ENCODE measurements at regions not wholly inside any gene's neighbourhood (a gene's known extent, or its start where the extent isn't known, plus 50 kb on each side); places are given as distances from the start of the nearest gene placed in this dataset.

- no peaks in the 10 kb centered on the region for H3K79me2 ChIP-seq (ENCODE audit: control insufficient read depth, insufficient read depth, low read length)
- H3K4me1 ChIP-seq (ENCODE audit: control insufficient read depth, extremely low read depth, insufficient read depth, low read length): no peaks in the 10 kb centered on the region
- FAIRE-seq (no peak), DNase-seq (ENCODE audit: low read depth, low spot score) (no peak)
- H3K9me1 ChIP-seq (ENCODE audit: control insufficient read depth, extremely low read depth, insufficient read depth, low read length): no peaks in the 10 kb centered on the region
- TF ChIP-seq CTCF (optimal IDR thresholded peaks at IDR 0.05 in 1 of 3, IDR thresholded peaks at IDR 0.05 in 1 of 3, conservative IDR thresholded peaks at IDR 0.05 in 1 of 3; ENCODE audit: extremely low read depth in 1 of 3, insufficient read depth in 2 of 3, low read length in 3 of 3) (no peak), EZH2 (IDR thresholded peaks at IDR 0.05; ENCODE audit: low read length) (no peak)
- no peaks in the 10 kb centered on the region for H3K27me3 ChIP-seq (ENCODE audit: control insufficient read depth, extremely low read depth, insufficient read depth, low read length)
- dilution Hi-C loops (cut with MboI; ENCODE audit: extremely low pct_ligation_motif_present, low sequenced_read_pairs): no loop called here
- no peak overlapping the region for H3K4me2 ChIP-seq (ENCODE audit: control insufficient read depth, extremely low read depth, insufficient read depth, low read depth, low read length)
- no peaks in the 10 kb centered on the region for H4K20me1 ChIP-seq (ENCODE audit: control insufficient read depth, extremely low read depth, insufficient read depth, low read length)
- H3K36me3 ChIP-seq (ENCODE audit: control insufficient read depth in 2 of 2, extremely low read depth in 1 of 2, insufficient read depth in 2 of 2, low read length in 2 of 2): no peaks in the 10 kb centered on the region
- H3K27ac ChIP-seq (ENCODE audit: control insufficient read depth, insufficient read depth, low read length): no peak overlapping the region
- no peak overlapping the region for H3K9ac ChIP-seq (ENCODE audit: control insufficient read depth, extremely low read depth, insufficient read depth, low read length)
- H3K9me3 ChIP-seq (ENCODE audit: control insufficient read depth, low read depth, low read length): no peaks in the 10 kb centered on the region
- H3K4me3 ChIP-seq (ENCODE audit: control insufficient read depth in 2 of 3, extremely low read depth in 1 of 3, insufficient read depth in 2 of 3, low read depth in 1 of 3, low read length in 3 of 3): no peak overlapping the region
- H2AFZ ChIP-seq (ENCODE audit: control insufficient read depth, low read length): no peak overlapping the region
Observed at GRCh38 chr2:137741784-137742362, 222.4 kb upstream of the HNMT start.

GRCh38 chr2:137747509-137747908 is 216.8 kb upstream of the HNMT start:
- H3K36me3 ChIP-seq (ENCODE audit: control insufficient read depth in 2 of 2, extremely low read depth in 1 of 2, insufficient read depth in 2 of 2, low read length in 2 of 2): no peaks in the 10 kb centered on the region
- no peak overlapping the region for H2AFZ ChIP-seq (ENCODE audit: control insufficient read depth, low read length)
- H3K27ac ChIP-seq (ENCODE audit: control insufficient read depth, insufficient read depth, low read length): no peak overlapping the region
- no peaks in the 10 kb centered on the region for H3K27me3 ChIP-seq (ENCODE audit: control insufficient read depth, extremely low read depth, insufficient read depth, low read length)
- H3K9me3 ChIP-seq (ENCODE audit: control insufficient read depth, low read depth, low read length): no peaks in the 10 kb centered on the region
- H3K4me3 ChIP-seq (ENCODE audit: control insufficient read depth in 2 of 3, extremely low read depth in 1 of 3, insufficient read depth in 2 of 3, low read depth in 1 of 3, low read length in 3 of 3): no peak overlapping the region
- dilution Hi-C loops (cut with MboI; ENCODE audit: extremely low pct_ligation_motif_present, low sequenced_read_pairs): no loop called here
- no peaks in the 10 kb centered on the region for H3K4me1 ChIP-seq (ENCODE audit: control insufficient read depth, extremely low read depth, insufficient read depth, low read length)
- no peak overlapping the region for H3K4me2 ChIP-seq (ENCODE audit: control insufficient read depth, extremely low read depth, insufficient read depth, low read depth, low read length)
- no peaks in the 10 kb centered on the region for H3K79me2 ChIP-seq (ENCODE audit: control insufficient read depth, insufficient read depth, low read length)
- H3K9ac ChIP-seq (ENCODE audit: control insufficient read depth, extremely low read depth, insufficient read depth, low read length): no peak overlapping the region
- H3K9me1 ChIP-seq (ENCODE audit: control insufficient read depth, extremely low read depth, insufficient read depth, low read length): no peaks in the 10 kb centered on the region
- TF ChIP-seq CTCF (optimal IDR thresholded peaks at IDR 0.05 in 1 of 3, IDR thresholded peaks at IDR 0.05 in 1 of 3, conservative IDR thresholded peaks at IDR 0.05 in 1 of 3; ENCODE audit: extremely low read depth in 1 of 3, insufficient read depth in 2 of 3, low read length in 3 of 3): no peak
- no peak for TF ChIP-seq EZH2 (IDR thresholded peaks at IDR 0.05; ENCODE audit: low read length)
- H4K20me1 ChIP-seq (ENCODE audit: control insufficient read depth, extremely low read depth, insufficient read depth, low read length): no peaks in the 10 kb centered on the region
- FAIRE-seq (no peak), DNase-seq (ENCODE audit: low read depth, low spot score) (no peak)

Data from keratinocyte (primary cell).